D721Med (cell line): ENCODE measurements at regions not wholly inside any gene's neighbourhood (a gene's known extent, or its start where the extent isn't known, plus 50 kb on each side); places are given as distances from the start of the nearest gene placed in this dataset.

Source experiments
- DNase-seq: peaks from one replicate; pipeline ENCODE4 v3.0.0; 2011; ENCODE audit warnings: low spot score; ENCODE audit not compliant: insufficient read length
- FAIRE-seq: peaks from 2 replicates; lab custom pipeline; 2011; peaks lifted over from hg19 to GRCh38; lab: Jason Lieb, UNC
- CTCF ChIP-seq: IDR thresholded peaks from 2 replicates; pipeline ENCODE4 v1.5.1; 2012; ENCODE audit warnings: mild to moderate bottlenecking, control low read depth; ENCODE audit not compliant: insufficient read depth; ENCODE audit errors: missing control alignments

GRCh38 chr13:83810136-83810535, 72.1 kb downstream of the SLITRK1 start:
- no peak for DNase-seq
- TF ChIP-seq CTCF, result no peak
- FAIRE-seq, result no peak

GRCh38 chr13:83804356-83804962, 77.8 kb downstream of the SLITRK1 start:
- no peak for TF ChIP-seq CTCF
- DNase-seq (no peak), FAIRE-seq (no peak)

DNA sequence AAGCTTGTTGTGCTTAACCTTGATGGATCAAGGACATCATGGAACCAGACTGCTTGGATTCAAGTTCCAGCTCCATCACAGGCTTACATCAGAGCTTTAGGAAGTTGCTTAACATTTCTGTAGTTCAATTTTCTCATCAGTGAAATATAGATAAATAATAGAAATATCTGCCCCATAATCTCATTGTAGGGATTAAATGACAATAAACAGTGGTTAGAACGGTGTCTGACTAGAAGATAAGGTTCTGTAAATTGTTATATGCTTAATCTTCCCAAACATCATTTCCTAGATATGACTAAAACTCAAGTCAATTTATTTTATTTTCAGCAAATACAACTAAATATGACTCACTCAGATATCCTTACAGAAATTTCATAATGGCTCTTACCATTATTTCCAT, 83.5 kb downstream of the SLITRK1 start:
- no peak for FAIRE-seq
- no peak for DNase-seq
- TF ChIP-seq CTCF, result no peak

- no peak for TF ChIP-seq CTCF
- DNase-seq (no peak), FAIRE-seq (no peak)
Measured at GRCh38 chr13:83796364-83796763, 85.9 kb downstream of the SLITRK1 start.

DNA sequence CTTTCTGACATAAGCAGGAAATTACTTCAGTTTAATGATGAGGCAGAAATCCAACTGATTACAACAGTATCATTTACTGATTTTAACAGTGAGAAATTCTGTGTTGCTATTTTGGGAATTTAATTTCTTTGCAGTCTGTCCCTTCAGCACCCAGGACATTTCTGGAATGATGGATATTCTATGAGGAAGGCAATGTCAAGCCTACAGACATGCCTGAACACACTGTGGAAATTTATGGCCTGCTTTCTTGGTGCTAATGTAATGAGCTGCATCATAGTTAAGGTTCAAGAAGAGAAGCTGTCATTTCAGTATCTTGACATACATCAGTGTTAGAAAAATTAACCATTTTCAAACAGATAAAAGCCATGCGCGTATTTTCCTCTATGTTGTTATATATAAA, 87.7 kb downstream of the SLITRK1 start:
- DNase-seq (no peak), FAIRE-seq (no peak)
- no peak for TF ChIP-seq CTCF

GRCh38 chr13:83780227-83780626, 102.0 kb downstream of the SLITRK1 start:
- no peak for FAIRE-seq
- TF ChIP-seq CTCF, result peak; percentile 16
- DNase-seq, result no peak

GRCh38 chr13:83773961-83774360, 108.3 kb downstream of the SLITRK1 start:
- no peak for TF ChIP-seq CTCF
- DNase-seq (no peak), FAIRE-seq (no peak)
